ENCODE measurements at regions not wholly inside any gene's neighbourhood (a gene's known extent, or its start where the extent isn't known, plus 50 kb on each side); places are given as distances from the start of the nearest gene placed in this dataset.

- H3K4me3 ChIP-seq (ENCODE audit: low read depth in 2 of 2, low read length in 2 of 2): no peak overlapping the region
- no peaks in the 10 kb centered on the region for H3K9me3 ChIP-seq (ENCODE audit: control insufficient read depth, insufficient read depth, low read depth, low read length)
- H3K27me3 ChIP-seq (ENCODE audit: control insufficient read depth, insufficient read depth, low read length): no peaks in the 10 kb centered on the region
- TF ChIP-seq POLR2AphosphoS5 (IDR thresholded peaks at IDR 0.05; ENCODE audit: low read depth, low read length): no peak
- no peak for TF ChIP-seq REST (IDR thresholded peaks at IDR 0.05; ENCODE audit: insufficient read depth in 1 of 2, low read depth in 2 of 2, low read length in 1 of 2)
- TF ChIP-seq CTCF (IDR thresholded peaks at IDR 0.05): no peak
- no peak for TF ChIP-seq SIN3A (IDR thresholded peaks at IDR 0.05; ENCODE audit: borderline replicate concordance, insufficient read depth, low read depth, low read length)
- no peak for TF ChIP-seq TCF7L2 (IDR thresholded peaks at IDR 0.05; ENCODE audit: low read depth, low read length)
- ChIA-PET CTCF (no interaction called here), POLR2A (no interaction called here)
- BruUV-seq (replicated peaks): no TSS peak
- in situ Hi-C loops (cut with HindIII; ENCODE audit: low pct_unique_long_range_greater_than_20kb, low sequenced_read_pairs) (no loop called here), intact Hi-C loops (cut with micrococcal nuclease; ENCODE audit: unreplicated experiment) (no loop called here)
- no peak for DNase-seq (ENCODE audit: low read depth, low spot score)
- ATAC-seq: no peak
- no peak overlapping the region for H3K27ac ChIP-seq (ENCODE audit: low read length)
- no peaks in the 10 kb centered on the region for H3K4me1 ChIP-seq (ENCODE audit: control insufficient read depth, insufficient read depth, low read length)
- no peaks in the 10 kb centered on the region for H3K36me3 ChIP-seq (ENCODE audit: control insufficient read depth, insufficient read depth, low read length)
Measured at GRCh38 chr17:62911114-62911513, 54.9 kb upstream of the TANC2 start.

GRCh38 chr17:62910277-62910676 is 55.8 kb upstream of the TANC2 start:
- H3K9me3 ChIP-seq (ENCODE audit: control insufficient read depth, insufficient read depth, low read depth, low read length): no peaks in the 10 kb centered on the region
- no peak overlapping the region for H3K27ac ChIP-seq (ENCODE audit: low read length)
- ATAC-seq: no peak
- intact Hi-C loops (cut with micrococcal nuclease; ENCODE audit: unreplicated experiment): no loop called here
- no peaks in the 10 kb centered on the region for H3K4me1 ChIP-seq (ENCODE audit: control insufficient read depth, insufficient read depth, low read length)
- H3K36me3 ChIP-seq (ENCODE audit: control insufficient read depth, insufficient read depth, low read length): no peaks in the 10 kb centered on the region
- DNase-seq (ENCODE audit: low read depth, low spot score): no peak
- no peak overlapping the region for H3K4me3 ChIP-seq (ENCODE audit: low read depth in 2 of 2, low read length in 2 of 2)
- POLR2A ChIA-PET: no interaction called here
- no TSS peak for BruUV-seq (replicated peaks)
- TF ChIP-seq TCF7L2 (IDR thresholded peaks at IDR 0.05; ENCODE audit: low read depth, low read length) (no peak), POLR2AphosphoS5 (IDR thresholded peaks at IDR 0.05; ENCODE audit: low read depth, low read length) (no peak)
- no peaks in the 10 kb centered on the region for H3K27me3 ChIP-seq (ENCODE audit: control insufficient read depth, insufficient read depth, low read length)
- CTCF ChIA-PET: no interaction called here
- in situ Hi-C loops (cut with HindIII; ENCODE audit: low pct_unique_long_range_greater_than_20kb, low sequenced_read_pairs): no loop called here

- intact Hi-C loops (cut with micrococcal nuclease; ENCODE audit: unreplicated experiment): no loop called here
- Histone ChIP-seq H3K27ac (ENCODE audit: low read length) (no peak overlapping the region), H3K4me1 (ENCODE audit: control insufficient read depth, insufficient read depth, low read length) (no peaks in the 10 kb centered on the region), H3K4me3 (ENCODE audit: low read depth in 2 of 2, low read length in 2 of 2) (no peak overlapping the region), H3K36me3 (ENCODE audit: control insufficient read depth, insufficient read depth, low read length) (no peaks in the 10 kb centered on the region), H3K27me3 (ENCODE audit: control insufficient read depth, insufficient read depth, low read length) (no peaks in the 10 kb centered on the region), H3K9me3 (ENCODE audit: control insufficient read depth, insufficient read depth, low read depth, low read length) (no peaks in the 10 kb centered on the region)
- ChIA-PET CTCF (no interaction called here), POLR2A (no interaction called here)
- BruUV-seq (replicated peaks): no TSS peak
- DNase-seq (ENCODE audit: low read depth, low spot score) (no peak), ATAC-seq (no peak)
- TF ChIP-seq SIN3A (IDR thresholded peaks at IDR 0.05; ENCODE audit: borderline replicate concordance, insufficient read depth, low read depth, low read length) (no peak), CTCF (IDR thresholded peaks at IDR 0.05) (no peak), REST (IDR thresholded peaks at IDR 0.05; ENCODE audit: insufficient read depth in 1 of 2, low read depth in 2 of 2, low read length in 1 of 2) (no peak), POLR2AphosphoS5 (IDR thresholded peaks at IDR 0.05; ENCODE audit: low read depth, low read length) (no peak), TCF7L2 (IDR thresholded peaks at IDR 0.05; ENCODE audit: low read depth, low read length) (no peak)
- in situ Hi-C loops (cut with HindIII; ENCODE audit: low pct_unique_long_range_greater_than_20kb, low sequenced_read_pairs): no loop called here
Measured at GRCh38 chr17:62907961-62908360, 58.1 kb upstream of the TANC2 start.
